Neural progenitor cell (in vitro differentiated cells): ENCODE measurements at regions not wholly inside any gene's neighbourhood (a gene's known extent, or its start where the extent isn't known, plus 50 kb on each side); places are given as distances from the start of the nearest gene placed in this dataset.

ENCODE experiments used
- DNase-seq: peaks from one replicate; pipeline ENCODE4 v3.0.0-alpha.2; 2016; ENCODE audit warnings: low spot score
- H2AFZ ChIP-seq: fragments of 200-600 bp; sonication (generic); replicated peaks from 2 replicates; pipeline ENCODE4 v1.6.1; 2016; ENCODE audit warnings: antibody characterized with exemption
- H3F3A ChIP-seq: fragments of 200-600 bp; sonication (generic); 2 replicates; pipeline ENCODE4 v1.6.1; 2016; ENCODE audit warnings: antibody characterized with exemption, low read depth
- H3K27ac ChIP-seq: fragments of 200-600 bp; sonication (generic); 2 replicates; pipeline ENCODE4 v1.5.1; 2016; ENCODE audit warnings: mild to moderate bottlenecking
- H3K27me3 ChIP-seq: fragments of 200-600 bp; sonication (generic); 2 replicates; pipeline ENCODE4 v1.6.1; 2016; ENCODE audit warnings: mild to moderate bottlenecking, moderate library complexity
- H3K36me3 ChIP-seq: fragments of 200-600 bp; sonication (generic); 2 replicates; pipeline ENCODE4 v1.5.1; 2016
- H3K4me1 ChIP-seq: fragments of 200-600 bp; sonication (generic); 2 replicates; pipeline ENCODE4 v1.6.1; 2016; ENCODE audit warnings: mixed run types
- H3K4me2 ChIP-seq: fragments of 200-600 bp; sonication (generic); 2 replicates; pipeline ENCODE4 v1.6.1; 2016
- H3K4me3 ChIP-seq: fragments of 200-600 bp; sonication (generic); 2 replicates; pipeline ENCODE4 v1.5.1; 2016
- H3K79me2 ChIP-seq: fragments of 200-600 bp; sonication (generic); 2 replicates; pipeline ENCODE4 v1.6.1; 2016; ENCODE audit warnings: low read depth
- H3K9ac ChIP-seq: fragments of 200-600 bp; sonication (generic); 2 replicates; pipeline ENCODE4 v1.6.1; 2016
- H3K9me3 ChIP-seq: fragments of 200-600 bp; sonication (generic); 2 replicates; pipeline ENCODE4 v1.5.1; 2016; ENCODE audit warnings: low read depth
- H4K20me1 ChIP-seq: fragments of 200-600 bp; sonication (generic); 2 replicates; pipeline ENCODE4 v1.6.1; 2016; ENCODE audit warnings: low read depth
- H3K27ac Mint-ChIP-seq: 3 replicates; pipeline ENCODE4 v1.8.0; 2021; ENCODE audit warnings: mixed read lengths
- H3K27me3 Mint-ChIP-seq: 2 replicates; pipeline ENCODE4 v1.8.0; 2022; ENCODE audit warnings: low read depth, mild to moderate bottlenecking, inconsistent platforms, moderate library complexity, mixed read lengths; ENCODE audit not compliant: insufficient read depth
- H3K36me3 Mint-ChIP-seq: 3 replicates; pipeline ENCODE4 v1.8.0; 2021; ENCODE audit warnings: mixed read lengths
- H3K4me1 Mint-ChIP-seq: 3 replicates; pipeline ENCODE4 v1.8.0; 2021; ENCODE audit warnings: mixed read lengths
- H3K4me3 Mint-ChIP-seq: 3 replicates; pipeline ENCODE4 v1.8.0; 2021; ENCODE audit warnings: mild to moderate bottlenecking, moderate library complexity, mixed read lengths
- H3K9me3 Mint-ChIP-seq: 3 replicates; pipeline ENCODE4 v1.8.0; 2020; ENCODE audit warnings: mixed read lengths
- EZH2 ChIP-seq: fragments of 200-600 bp; sonication (generic); IDR thresholded peaks from 2 replicates; pipeline ENCODE4 v1.6.1; 2017; ENCODE audit warnings: antibody characterized with exemption, mild to moderate bottlenecking, moderate library complexity
- EZH2phosphoT487 ChIP-seq: fragments of 200-600 bp; sonication (generic); IDR thresholded peaks from 2 replicates; pipeline ENCODE4 v1.6.1; 2017; ENCODE audit warnings: antibody characterized with exemption
- TF ChIP-seq, protein P1 (sequence below): fragments of 200-600 bp; sonication (generic); IDR thresholded peaks from 2 replicates; pipeline ENCODE4 v1.5.1; 2017; ENCODE audit warnings: antibody characterized with exemption, mild to moderate bottlenecking

DNA sequence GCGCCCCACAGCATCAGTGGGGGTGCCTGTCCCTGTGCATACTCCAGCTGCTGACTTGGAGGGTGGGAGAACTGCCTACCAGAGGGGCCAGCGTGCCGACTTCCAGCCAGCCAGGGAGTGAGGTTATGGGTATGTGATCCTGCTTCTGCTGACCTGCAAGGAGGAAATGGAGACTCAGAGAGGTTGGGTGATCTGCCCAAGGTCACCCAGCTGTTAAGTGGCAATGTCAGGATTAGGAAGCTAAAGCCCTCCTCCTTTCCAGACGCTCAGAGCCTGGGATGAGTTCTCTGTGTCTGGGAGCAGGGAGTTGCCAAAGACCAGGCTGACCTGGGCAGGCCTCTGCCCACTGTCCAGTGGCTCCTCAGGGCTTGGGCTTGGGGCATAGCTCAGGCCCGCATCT lies 169.6 kb downstream of the GLI2 start:
- Mint-ChIP-seq H3K27me3 (peaks cover 11% of the 10 kb centered on the region), H3K36me3 (peaks cover 16% of the 10 kb centered on the region), H3K9me3 (no peaks in the 10 kb centered on the region), H3K4me3 (no peak overlapping the region), H3K27ac (no peak overlapping the region), H3K4me1 (peaks cover 50% of the 10 kb centered on the region)
- peaks cover 2% of the 10 kb centered on the region for H3F3A ChIP-seq
- peaks cover 11% of the 10 kb centered on the region for H3K4me1 ChIP-seq
- TF ChIP-seq EZH2phosphoT487: no peak
- TF ChIP-seq, protein P1, sequence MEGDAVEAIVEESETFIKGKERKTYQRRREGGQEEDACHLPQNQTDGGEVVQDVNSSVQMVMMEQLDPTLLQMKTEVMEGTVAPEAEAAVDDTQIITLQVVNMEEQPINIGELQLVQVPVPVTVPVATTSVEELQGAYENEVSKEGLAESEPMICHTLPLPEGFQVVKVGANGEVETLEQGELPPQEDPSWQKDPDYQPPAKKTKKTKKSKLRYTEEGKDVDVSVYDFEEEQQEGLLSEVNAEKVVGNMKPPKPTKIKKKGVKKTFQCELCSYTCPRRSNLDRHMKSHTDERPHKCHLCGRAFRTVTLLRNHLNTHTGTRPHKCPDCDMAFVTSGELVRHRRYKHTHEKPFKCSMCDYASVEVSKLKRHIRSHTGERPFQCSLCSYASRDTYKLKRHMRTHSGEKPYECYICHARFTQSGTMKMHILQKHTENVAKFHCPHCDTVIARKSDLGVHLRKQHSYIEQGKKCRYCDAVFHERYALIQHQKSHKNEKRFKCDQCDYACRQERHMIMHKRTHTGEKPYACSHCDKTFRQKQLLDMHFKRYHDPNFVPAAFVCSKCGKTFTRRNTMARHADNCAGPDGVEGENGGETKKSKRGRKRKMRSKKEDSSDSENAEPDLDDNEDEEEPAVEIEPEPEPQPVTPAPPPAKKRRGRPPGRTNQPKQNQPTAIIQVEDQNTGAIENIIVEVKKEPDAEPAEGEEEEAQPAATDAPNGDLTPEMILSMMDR: no peak
- TF ChIP-seq EZH2: no peak
- H3K9ac ChIP-seq: no peak overlapping the region
- no peak overlapping the region for H3K4me2 ChIP-seq
- H3K36me3 ChIP-seq: no peaks in the 10 kb centered on the region
- H3K9me3 ChIP-seq: no peaks in the 10 kb centered on the region
- no peak overlapping the region for H3K4me3 ChIP-seq
- H3K27me3 ChIP-seq: no peaks in the 10 kb centered on the region
- peaks cover 44% of the 10 kb centered on the region for H3K79me2 ChIP-seq
- no peak overlapping the region for H2AFZ ChIP-seq
- no peak for DNase-seq
- no peak overlapping the region for H3K27ac ChIP-seq
- peaks cover 82% of the 10 kb centered on the region for H4K20me1 ChIP-seq

DNA sequence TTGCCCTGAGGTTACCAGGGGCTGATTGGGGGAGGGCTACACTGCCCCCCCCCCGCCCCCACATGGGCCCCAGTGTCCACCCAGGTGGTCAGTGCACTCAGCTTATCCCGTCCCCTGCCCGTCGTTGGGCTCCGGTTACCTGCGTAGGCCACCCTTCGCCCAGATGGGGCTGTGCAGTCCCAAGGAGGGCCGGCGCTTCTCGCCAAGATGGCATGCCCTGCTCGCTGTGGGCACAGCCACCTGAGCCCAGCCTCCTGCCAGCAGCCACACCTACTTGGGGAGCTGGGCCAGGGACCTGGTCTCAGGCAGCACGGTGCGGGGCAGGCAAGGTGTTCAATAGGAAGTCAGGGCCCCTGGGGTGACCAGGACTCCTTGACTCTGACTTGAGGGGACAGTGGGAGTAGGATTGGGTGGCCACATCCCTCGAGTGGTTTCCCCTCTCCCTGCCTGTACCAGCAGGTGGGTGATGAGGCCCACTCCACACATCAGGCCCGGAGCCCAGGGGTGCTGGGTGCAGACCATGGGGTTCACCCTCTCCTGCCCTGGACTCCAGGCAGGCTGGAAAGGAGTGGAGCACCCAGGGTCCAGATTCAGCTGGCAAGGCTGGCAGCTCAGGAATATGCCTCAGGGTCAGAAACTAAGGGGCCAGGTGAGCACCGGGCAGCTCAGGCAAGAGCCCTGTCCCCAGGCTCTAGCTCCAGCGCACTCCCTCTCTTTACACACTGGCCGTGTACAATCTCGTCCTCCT lies 170.3 kb downstream of the GLI2 start:
- TF ChIP-seq EZH2 (no peak), EZH2phosphoT487 (no peak)
- TF ChIP-seq, protein P1: no peak

DNA sequence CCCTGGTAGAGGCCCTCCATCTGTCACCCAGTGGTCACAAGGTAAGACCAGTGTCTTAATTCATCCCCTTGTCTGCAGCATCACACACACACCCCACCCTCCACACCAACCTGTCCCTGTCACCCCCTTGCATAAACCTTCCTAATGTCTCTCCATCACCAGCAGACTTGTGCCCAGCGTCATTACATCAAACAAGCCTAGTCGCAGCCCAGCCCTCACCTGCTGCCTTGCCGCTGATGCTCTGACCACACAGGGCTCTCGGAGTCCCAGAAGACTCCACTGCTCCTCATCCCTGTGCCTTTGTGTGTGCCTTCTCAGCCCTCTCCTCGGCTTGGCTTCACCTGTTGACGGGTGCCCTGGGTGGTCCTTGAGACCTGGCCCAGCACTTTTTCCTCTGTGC lies 171.2 kb downstream of the GLI2 start:
- Histone ChIP-seq H3K9me3 (no peaks in the 10 kb centered on the region), H3F3A (peaks cover 4% of the 10 kb centered on the region), H2AFZ (no peak overlapping the region), H3K79me2 (peaks cover 31% of the 10 kb centered on the region), H3K9ac (no peak overlapping the region), H3K27me3 (no peaks in the 10 kb centered on the region), H3K36me3 (no peaks in the 10 kb centered on the region), H3K4me2 (no peak overlapping the region), H3K27ac (no peak overlapping the region), H3K4me1 (peaks cover 7% of the 10 kb centered on the region), H4K20me1 (peaks cover 86% of the 10 kb centered on the region), H3K4me3 (no peak overlapping the region)
- H3K27ac Mint-ChIP-seq: peak overlapping the region; percentile 55
- H3K9me3 Mint-ChIP-seq: no peaks in the 10 kb centered on the region
- TF ChIP-seq EZH2phosphoT487 (no peak), EZH2 (no peak)
- TF ChIP-seq, protein P1: no peak
- H3K4me1 Mint-ChIP-seq: peaks cover 44% of the 10 kb centered on the region
- peak overlapping the region; percentile 42 for H3K4me3 Mint-ChIP-seq
- peaks cover 12% of the 10 kb centered on the region for H3K27me3 Mint-ChIP-seq
- DNase-seq: no peak
- H3K36me3 Mint-ChIP-seq: peaks cover 12% of the 10 kb centered on the region

More for the DNA sequence above, 170.3 kb downstream of the GLI2 start:
- peaks cover 16% of the 10 kb centered on the region for H3K36me3 Mint-ChIP-seq
- peaks cover 82% of the 10 kb centered on the region for H4K20me1 ChIP-seq
- H3K27me3 Mint-ChIP-seq: peaks cover 11% of the 10 kb centered on the region
- H3K4me1 Mint-ChIP-seq: peaks cover 45% of the 10 kb centered on the region
- no peak overlapping the region for H3K4me2 ChIP-seq
- no peaks in the 10 kb centered on the region for H3K36me3 ChIP-seq
- H2AFZ ChIP-seq: no peak overlapping the region
- peaks cover 1% of the 10 kb centered on the region for H3F3A ChIP-seq
- no peaks in the 10 kb centered on the region for H3K9me3 Mint-ChIP-seq
- H3K9me3 ChIP-seq: no peaks in the 10 kb centered on the region
- no peak overlapping the region for H3K27ac ChIP-seq
- H3K4me3 Mint-ChIP-seq: no peak overlapping the region
- no peak for DNase-seq
- peaks cover 7% of the 10 kb centered on the region for H3K4me1 ChIP-seq
- no peak overlapping the region for H3K4me3 ChIP-seq
- no peak overlapping the region for H3K27ac Mint-ChIP-seq
- H3K27me3 ChIP-seq: no peaks in the 10 kb centered on the region
- no peak overlapping the region for H3K9ac ChIP-seq
- peaks cover 37% of the 10 kb centered on the region for H3K79me2 ChIP-seq
